NCI-H2196 treated with DMSO at 0.1 percent for 48 hours (cell line): ENCODE measurements at regions not wholly inside any gene's neighbourhood (a gene's known extent, or its start where the extent isn't known, plus 50 kb on each side); places are given as distances from the start of the nearest gene placed in this dataset.
"Not testable (repeated sequence)": the region's sequence is repeated elsewhere in the genome, so short reads cannot be mapped to it uniquely, and the experiment has no call there.

Source experiments
- DNase-seq: peaks from one replicate; lab custom pipeline; 2025; ENCODE audit not compliant: unreplicated experiment; lab: John Stamatoyannopoulos, UW

- DNase-seq: no peak
These were observed 109.2 kb upstream of the ZNF746 start for GRCh38 chr7:149606826-149607225.

DNA sequence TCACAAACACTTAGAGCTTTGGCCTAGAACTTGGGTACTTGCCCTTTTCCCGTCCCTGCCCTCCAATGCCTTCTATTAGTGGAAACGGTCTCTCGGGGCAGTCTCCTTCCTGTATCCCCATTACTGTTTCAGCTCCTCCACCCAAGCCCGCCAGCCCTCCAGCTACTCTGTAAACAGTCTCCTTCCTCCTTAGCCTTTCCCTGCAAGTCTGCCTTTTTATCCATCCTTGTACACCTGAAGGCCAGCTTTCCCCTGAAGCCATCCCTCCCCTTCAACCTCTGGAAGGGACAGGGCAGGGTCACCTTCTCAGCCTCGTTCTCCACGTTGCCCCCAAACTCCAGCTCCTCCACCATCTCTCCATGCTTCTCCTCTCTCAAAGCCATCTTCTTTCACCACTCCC lies 108.1 kb upstream of the ZNF746 start:
- no peak for DNase-seq

GRCh38 chr7:149604521-149604920 lies 106.9 kb upstream of the ZNF746 start:
- no peak for DNase-seq

DNA sequence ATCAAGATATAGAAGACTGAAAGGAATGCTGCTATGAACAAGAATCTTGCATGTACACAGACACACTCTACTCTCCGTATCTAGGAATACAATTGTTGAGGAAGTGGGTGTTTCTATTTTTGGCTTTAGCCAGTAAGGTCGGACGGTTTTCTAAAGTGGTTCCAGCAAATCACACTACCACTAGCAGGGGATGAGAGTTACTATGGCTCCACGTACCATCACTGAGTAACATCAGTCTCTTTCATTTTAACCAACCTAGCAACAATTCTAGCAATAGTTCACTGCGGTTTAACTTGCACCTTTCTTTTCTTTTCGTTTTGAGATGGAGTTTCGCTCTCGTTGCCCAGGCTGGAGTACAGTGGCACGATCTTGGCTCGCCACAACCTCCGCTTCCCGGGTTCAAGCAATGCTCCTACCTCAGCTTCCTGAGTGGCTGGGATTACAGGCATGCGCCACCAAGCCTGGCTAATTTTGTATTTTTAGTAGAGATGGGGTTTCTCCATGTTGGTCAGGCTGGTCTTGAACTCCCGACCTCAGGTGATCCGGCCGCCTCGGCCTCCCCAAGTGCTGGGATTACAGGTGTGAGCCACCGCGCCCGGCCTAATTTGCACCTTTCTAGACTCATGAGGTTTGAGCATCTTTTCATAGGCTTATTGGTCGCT lies 103.2 kb upstream of the ZNF746 start:
- not testable (repeated sequence) for DNase-seq

DNA sequence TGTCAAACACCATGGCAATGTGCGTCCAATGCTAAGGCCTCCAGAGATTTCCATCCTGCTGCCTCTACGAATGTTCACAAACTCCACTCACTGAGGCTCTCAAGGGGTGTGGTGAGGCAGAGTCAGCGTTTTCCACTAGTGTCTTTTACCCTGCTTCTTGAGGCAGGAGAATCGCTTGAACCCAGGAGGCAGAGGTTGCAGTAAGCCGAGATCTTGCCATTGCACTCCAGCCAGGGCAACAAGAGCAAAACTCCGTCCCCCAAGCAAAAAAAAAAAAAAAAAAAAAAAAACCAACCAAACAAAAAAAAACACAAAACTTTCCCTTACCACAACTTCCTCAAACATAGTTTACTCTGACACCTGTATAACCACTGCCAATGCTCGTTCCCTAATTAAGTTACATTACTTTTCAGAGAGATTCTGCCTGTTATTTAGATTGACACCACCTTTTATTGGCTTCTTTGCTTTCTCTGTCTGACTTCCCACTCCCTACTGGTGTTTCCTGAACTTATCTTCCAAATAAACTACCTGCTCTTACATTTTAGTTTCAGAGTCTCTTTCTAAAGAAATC lies 102.1 kb upstream of the ZNF746 start:
- DNase-seq: no peak

DNA sequence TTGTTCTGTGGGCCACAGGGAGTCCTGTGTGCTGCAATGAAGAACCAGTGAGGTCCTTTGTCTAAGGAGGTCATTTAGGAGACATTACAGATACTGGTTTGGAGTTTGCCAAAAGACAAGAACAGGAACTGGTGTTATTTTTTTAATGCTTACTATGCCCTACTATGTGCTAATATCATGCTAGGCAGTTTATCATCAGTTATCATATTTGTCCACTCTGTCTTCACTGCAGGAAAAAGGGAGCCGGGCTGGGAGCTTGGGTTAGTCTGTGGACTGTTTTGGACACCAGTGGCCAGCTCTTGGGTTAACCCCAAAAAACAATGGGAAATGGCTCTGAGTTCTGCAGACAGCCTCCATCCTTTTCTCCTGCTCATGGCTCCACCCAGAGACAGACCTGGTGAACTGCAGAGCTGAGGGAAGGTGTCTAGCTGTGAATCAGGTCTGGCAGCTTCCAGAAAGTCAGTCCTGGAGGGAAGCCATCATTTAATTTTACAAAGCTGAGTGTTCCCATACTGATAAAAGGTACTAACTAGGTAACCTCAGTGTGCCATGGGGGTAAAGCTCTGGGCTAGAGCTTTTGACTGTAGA lies 101.2 kb upstream of the ZNF746 start:
- no peak for DNase-seq

DNA sequence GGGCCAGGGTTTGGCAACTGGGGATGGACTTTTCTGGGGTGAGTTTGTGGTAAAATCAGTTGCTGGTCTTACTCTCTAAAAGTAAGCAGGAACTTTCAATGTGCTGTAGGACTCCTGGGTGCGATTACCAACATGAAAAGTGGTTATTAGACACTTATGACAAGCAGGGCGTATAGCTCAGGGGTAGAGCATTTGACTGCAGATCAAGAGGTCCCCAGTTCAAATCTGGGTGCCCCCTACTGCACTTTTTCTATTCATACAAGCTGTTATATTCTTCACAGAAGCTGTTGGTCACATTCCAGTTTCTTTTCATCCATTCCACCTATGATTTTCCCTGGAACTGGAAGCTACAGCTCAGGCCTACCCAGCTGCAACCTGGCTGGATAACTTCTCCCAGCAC lies 100.2 kb upstream of the ZNF746 start:
- not testable (repeated sequence) for DNase-seq

DNA sequence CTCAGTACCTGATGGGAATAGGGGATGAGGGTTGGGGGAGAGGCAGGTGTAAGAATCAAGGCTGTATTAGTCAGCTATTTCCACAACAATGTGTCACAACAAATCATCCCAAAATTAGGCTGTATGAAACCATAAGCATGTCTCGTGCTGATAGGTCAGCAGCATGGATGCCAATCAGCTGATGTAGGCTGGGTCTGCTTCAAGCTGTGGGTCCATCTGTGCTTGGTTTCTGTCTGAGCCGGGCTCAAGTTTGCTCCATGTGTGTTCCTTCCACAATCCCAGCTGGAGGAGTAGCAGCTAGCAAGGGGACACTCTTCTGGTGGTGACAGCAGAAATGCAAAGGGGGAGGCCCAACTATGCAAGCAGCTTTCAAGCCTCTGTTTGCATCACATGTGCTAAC lies 97.9 kb upstream of the ZNF746 start:
- no peak for DNase-seq

DNA sequence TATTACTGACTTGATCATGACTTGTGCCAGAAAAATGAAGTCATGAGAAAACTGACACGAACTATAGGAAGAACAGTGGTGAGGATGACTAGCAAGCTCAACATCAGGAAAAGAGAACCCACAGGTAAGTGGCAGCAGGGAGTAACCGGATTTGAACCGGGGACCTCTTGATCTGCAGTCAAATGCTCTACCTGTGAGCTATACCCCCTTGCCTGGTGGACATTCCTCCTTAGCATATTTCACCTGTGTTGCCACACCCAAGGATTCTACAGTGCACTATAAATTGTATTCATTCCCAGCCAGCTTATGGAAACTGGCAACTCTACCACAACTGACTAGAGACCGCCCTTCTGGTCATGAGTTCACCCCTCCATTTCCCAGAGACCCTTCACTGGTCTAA lies 97.5 kb upstream of the ZNF746 start:
- DNase-seq: no peak

- DNase-seq: no peak
These were observed 91.3 kb upstream of the ZNF746 start for GRCh38 chr7:149588930-149589329.

- no peak for DNase-seq
These were observed 89.3 kb upstream of the ZNF746 start for GRCh38 chr7:149586646-149587645.

- no peak for DNase-seq
These were observed 86.9 kb upstream of the ZNF746 start for GRCh38 chr7:149584530-149584929.

GRCh38 chr7:149584009-149584408 lies 86.4 kb upstream of the ZNF746 start:
- DNase-seq: no peak

DNA sequence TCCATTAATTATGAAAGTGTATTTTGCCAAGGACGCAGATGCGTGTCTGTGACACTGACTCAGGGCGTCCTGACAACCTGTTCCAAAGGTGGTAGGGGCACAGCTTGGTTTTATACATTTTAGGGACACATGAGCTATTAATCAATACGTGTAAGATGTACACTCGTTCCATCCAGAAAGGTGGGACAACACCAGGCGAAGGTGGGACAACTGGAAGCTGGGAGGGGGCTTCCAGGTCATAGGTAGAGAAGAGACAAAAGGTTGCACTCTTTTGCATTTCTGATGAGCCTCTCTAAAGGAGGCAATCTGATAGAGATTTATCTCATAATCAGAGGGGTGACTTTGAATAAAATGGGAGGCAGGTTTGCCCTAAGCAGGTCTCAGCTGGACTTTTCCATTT lies 82.7 kb upstream of the ZNF746 start:
- DNase-seq: no peak

GRCh38 chr7:149579365-149579764 lies 81.8 kb upstream of the ZNF746 start:
- not testable (repeated sequence) for DNase-seq

- DNase-seq: not testable (repeated sequence)
These were observed 76.8 kb upstream of the ZNF746 start for GRCh38 chr7:149574428-149574827.

DNA sequence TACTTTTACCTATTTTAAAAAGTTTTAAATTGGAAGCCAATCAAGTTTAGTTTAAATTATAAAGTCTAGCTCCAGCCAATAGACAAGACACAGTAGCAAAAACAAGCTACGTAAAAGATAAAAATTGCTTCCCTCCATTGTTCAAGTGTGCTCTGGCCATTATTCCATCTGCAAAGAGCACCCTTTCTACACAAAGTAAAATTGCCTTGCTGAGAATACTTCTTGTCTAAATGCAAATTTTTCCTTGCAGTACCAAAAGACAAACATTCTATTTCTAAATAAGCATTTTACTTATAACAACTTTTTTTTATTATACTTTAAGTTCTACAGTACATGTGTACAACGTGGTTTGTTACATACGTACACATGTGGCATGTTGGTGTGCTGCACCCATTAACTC lies 75.9 kb upstream of the ZNF746 start:
- no peak for DNase-seq

DNA sequence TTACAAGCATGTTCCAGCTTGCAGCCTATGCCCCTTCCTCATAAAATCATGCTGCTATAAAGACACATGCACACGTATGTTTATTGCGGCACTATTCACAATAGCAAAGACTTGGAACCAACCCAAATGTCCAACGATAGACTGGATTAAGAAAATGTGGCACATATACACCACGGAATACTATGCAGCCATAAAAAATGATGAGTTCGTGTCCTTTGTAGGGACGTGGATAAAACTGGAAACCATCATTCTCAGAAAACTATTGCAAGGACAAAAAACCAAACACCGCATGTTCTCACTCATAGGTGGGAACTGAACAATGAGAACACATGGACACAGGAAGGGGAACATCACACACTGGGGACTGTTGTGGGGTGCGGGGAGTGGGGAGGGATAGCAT lies 75.3 kb upstream of the ZNF746 start:
- DNase-seq: not testable (repeated sequence)

- DNase-seq: no peak
These were observed 73.2 kb upstream of the ZNF746 start for GRCh38 chr7:149570784-149571183.

GRCh38 chr7:149569726-149570422 lies 72.3 kb upstream of the ZNF746 start:
- DNase-seq: no peak
